NCI-H446 (cell line): ENCODE measurements at regions not wholly inside any gene's neighbourhood (a gene's known extent, or its start where the extent isn't known, plus 50 kb on each side); places are given as distances from the start of the nearest gene placed in this dataset.
"Not testable (repeated sequence)": the region's sequence is repeated elsewhere in the genome, so short reads cannot be mapped to it uniquely, and the experiment has no call there.

ENCODE experiments used
- DNase-seq, 2 experiments: peaks; one replicate each; lab custom pipeline; 2025; lab: John Stamatoyannopoulos, UW

GRCh38 chr1:192906334-192906733 lies 97.5 kb downstream of the RGS2 start:
- DNase-seq: no peak

- DNase-seq: no peak
Observed at GRCh38 chr1:192907545-192908243, 98.9 kb downstream of the RGS2 start.

- DNase-seq: not testable (repeated sequence)
Observed at GRCh38 chr1:192911896-192912656, 103.2 kb downstream of the RGS2 start.

- no peak for DNase-seq
Observed at GRCh38 chr1:192913683-192914082, 104.8 kb downstream of the RGS2 start.

GRCh38 chr1:192914092-192914491 lies 105.3 kb downstream of the RGS2 start:
- DNase-seq: no peak

- DNase-seq: no peak
Observed at GRCh38 chr1:192914696-192915095, 105.9 kb downstream of the RGS2 start.

GRCh38 chr1:192916021-192916420 lies 107.2 kb downstream of the RGS2 start:
- DNase-seq: no peak

- DNase-seq: no peak
Observed at GRCh38 chr1:192918259-192918658, 109.4 kb downstream of the RGS2 start.

- no peak for DNase-seq
Observed at GRCh38 chr1:192920412-192920811, 111.6 kb downstream of the RGS2 start.

GRCh38 chr1:192925609-192926008 lies 116.8 kb downstream of the RGS2 start:
- no peak for DNase-seq

- DNase-seq: no peak
Observed at GRCh38 chr1:192926736-192927135, 117.9 kb downstream of the RGS2 start.

GRCh38 chr1:192927496-192927895 lies 118.7 kb downstream of the RGS2 start:
- no peak for DNase-seq

GRCh38 chr1:192929597-192929996 lies 120.8 kb downstream of the RGS2 start:
- DNase-seq: no peak

GRCh38 chr1:192933744-192934143 lies 124.9 kb downstream of the RGS2 start:
- DNase-seq: no peak

- no peak for DNase-seq
Observed at GRCh38 chr1:192936313-192937018, 122.7 kb downstream of the UCHL5 start.

- no peak for DNase-seq
Observed at GRCh38 chr1:192937128-192937527, 122.0 kb downstream of the UCHL5 start.

GRCh38 chr1:192939440-192939839 lies 119.7 kb downstream of the UCHL5 start:
- DNase-seq: no peak

- no peak for DNase-seq
Observed at GRCh38 chr1:192940658-192941057, 118.5 kb downstream of the UCHL5 start.

- DNase-seq: no peak
Observed at GRCh38 chr1:192941722-192942411, 117.3 kb downstream of the UCHL5 start.

- no peak for DNase-seq
Observed at GRCh38 chr1:192943108-192943507, 116.1 kb downstream of the UCHL5 start.

- no peak for DNase-seq
Observed at GRCh38 chr1:192943522-192943921, 115.6 kb downstream of the UCHL5 start.

GRCh38 chr1:192945390-192946130 lies 113.6 kb downstream of the UCHL5 start:
- DNase-seq: no peak
